ENCODE measurements at regions not wholly inside any gene's neighbourhood (a gene's known extent, or its start where the extent isn't known, plus 50 kb on each side); places are given as distances from the start of the nearest gene placed in this dataset.

DNA sequence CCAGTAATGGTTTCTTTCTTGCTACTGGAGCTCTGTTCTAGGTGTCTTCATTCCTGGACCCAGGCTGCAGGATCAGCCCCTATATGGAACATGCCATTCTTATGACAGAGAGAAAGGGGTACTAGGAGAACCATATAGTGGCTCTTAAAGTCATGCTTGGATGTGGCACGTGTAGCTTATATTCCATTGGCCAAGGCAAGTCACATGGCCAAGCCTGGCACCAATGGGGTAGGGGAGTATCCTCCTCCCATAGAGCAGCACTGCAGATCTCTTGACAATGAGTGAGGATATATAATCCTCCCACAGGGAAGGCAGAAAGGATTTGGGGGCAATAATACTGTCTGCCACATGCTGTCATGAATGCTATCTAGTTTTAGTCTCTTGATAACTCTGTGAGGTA, 193.3 kb downstream of the PALM2AKAP2 start:
- no peak overlapping the region for H3K9ac ChIP-seq (ENCODE audit: low read length)
- no peaks in the 10 kb centered on the region for H3K9me2 ChIP-seq (ENCODE audit: low read depth, low read length)
- peaks cover 77% of the 10 kb centered on the region for H3K4me1 ChIP-seq (ENCODE audit: insufficient read depth, low read length, severe bottlenecking)
- no peaks in the 10 kb centered on the region for H4K20me1 ChIP-seq (ENCODE audit: insufficient read depth, low read length)
- peak overlapping the region; percentile 96 for H3K27ac ChIP-seq (ENCODE audit: low read depth, low read length, poor library complexity, severe bottlenecking)
- H3F3A ChIP-seq (ENCODE audit: insufficient read depth, low read length), result no peaks in the 10 kb centered on the region
- H3K27me3 ChIP-seq (ENCODE audit: insufficient read depth, low read length), result no peaks in the 10 kb centered on the region
- H3K9me3 ChIP-seq (ENCODE audit: low read length), result no peaks in the 10 kb centered on the region
- H3K79me2 ChIP-seq (ENCODE audit: insufficient read depth, low read length), result no peaks in the 10 kb centered on the region
- H2AFZ ChIP-seq (ENCODE audit: low read length), result no peak overlapping the region
- no peaks in the 10 kb centered on the region for H3K36me3 ChIP-seq (ENCODE audit: insufficient read depth, low read length)
- peak overlapping the region; percentile 50; the same call in 1 of the 2 replicates for H3K4me2 ChIP-seq (ENCODE audit: low read length)
- H3K4me3 ChIP-seq (ENCODE audit: low read depth, low read length, poor library complexity, severe bottlenecking), result no peak overlapping the region
- TF ChIP-seq EZH2 (IDR thresholded peaks at IDR 0.05; ENCODE audit: borderline replicate concordance, low read length), result no peak
- TF ChIP-seq, protein P1, sequence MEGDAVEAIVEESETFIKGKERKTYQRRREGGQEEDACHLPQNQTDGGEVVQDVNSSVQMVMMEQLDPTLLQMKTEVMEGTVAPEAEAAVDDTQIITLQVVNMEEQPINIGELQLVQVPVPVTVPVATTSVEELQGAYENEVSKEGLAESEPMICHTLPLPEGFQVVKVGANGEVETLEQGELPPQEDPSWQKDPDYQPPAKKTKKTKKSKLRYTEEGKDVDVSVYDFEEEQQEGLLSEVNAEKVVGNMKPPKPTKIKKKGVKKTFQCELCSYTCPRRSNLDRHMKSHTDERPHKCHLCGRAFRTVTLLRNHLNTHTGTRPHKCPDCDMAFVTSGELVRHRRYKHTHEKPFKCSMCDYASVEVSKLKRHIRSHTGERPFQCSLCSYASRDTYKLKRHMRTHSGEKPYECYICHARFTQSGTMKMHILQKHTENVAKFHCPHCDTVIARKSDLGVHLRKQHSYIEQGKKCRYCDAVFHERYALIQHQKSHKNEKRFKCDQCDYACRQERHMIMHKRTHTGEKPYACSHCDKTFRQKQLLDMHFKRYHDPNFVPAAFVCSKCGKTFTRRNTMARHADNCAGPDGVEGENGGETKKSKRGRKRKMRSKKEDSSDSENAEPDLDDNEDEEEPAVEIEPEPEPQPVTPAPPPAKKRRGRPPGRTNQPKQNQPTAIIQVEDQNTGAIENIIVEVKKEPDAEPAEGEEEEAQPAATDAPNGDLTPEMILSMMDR (IDR thresholded peaks at IDR 0.05; ENCODE audit: low read length), result no peak

- H3F3A ChIP-seq (ENCODE audit: insufficient read depth, low read length), result no peaks in the 10 kb centered on the region
- no peaks in the 10 kb centered on the region for H3K79me2 ChIP-seq (ENCODE audit: insufficient read depth, low read length)
- peak overlapping the region; percentile 14; the same call in 1 of the 2 replicates for H2AFZ ChIP-seq (ENCODE audit: low read length)
- TF ChIP-seq, protein P1 (IDR thresholded peaks at IDR 0.05; ENCODE audit: low read length), result no peak
- TF ChIP-seq EZH2 (IDR thresholded peaks at IDR 0.05; ENCODE audit: borderline replicate concordance, low read length), result no peak
- H3K4me2 ChIP-seq (ENCODE audit: low read length), result peak overlapping the region; percentile 50
- peak overlapping the region; percentile 96 for H3K27ac ChIP-seq (ENCODE audit: low read depth, low read length, poor library complexity, severe bottlenecking)
- no peaks in the 10 kb centered on the region for H3K36me3 ChIP-seq (ENCODE audit: insufficient read depth, low read length)
- no peaks in the 10 kb centered on the region for H3K27me3 ChIP-seq (ENCODE audit: insufficient read depth, low read length)
- no peak overlapping the region for H3K4me3 ChIP-seq (ENCODE audit: low read depth, low read length, poor library complexity, severe bottlenecking)
- H3K9me2 ChIP-seq (ENCODE audit: low read depth, low read length), result no peaks in the 10 kb centered on the region
- no peaks in the 10 kb centered on the region for H4K20me1 ChIP-seq (ENCODE audit: insufficient read depth, low read length)
- H3K9me3 ChIP-seq (ENCODE audit: low read length), result no peaks in the 10 kb centered on the region
- peaks cover 67% of the 10 kb centered on the region for H3K4me1 ChIP-seq (ENCODE audit: insufficient read depth, low read length, severe bottlenecking)
- peak overlapping the region; percentile 41 for H3K9ac ChIP-seq (ENCODE audit: low read length)
These were observed 194.3 kb downstream of the PALM2AKAP2 start for GRCh38 chr9:109974143-109974917.

DNA sequence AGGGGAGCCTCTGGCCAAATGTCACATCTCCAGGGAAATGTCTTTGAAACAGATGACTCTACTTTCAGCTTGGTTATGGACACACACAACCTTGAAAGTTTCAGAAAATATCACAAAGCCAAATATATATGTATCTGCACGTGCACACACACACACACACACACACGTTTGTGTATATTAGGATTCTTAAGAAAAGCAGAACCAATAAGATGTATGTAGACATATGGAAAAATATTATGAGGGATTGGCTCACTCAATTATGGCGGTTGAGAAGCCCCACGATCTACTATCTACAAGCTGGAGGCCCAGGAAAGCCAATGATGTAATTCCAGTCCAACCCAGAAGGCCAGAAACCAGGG, 194.9 kb downstream of the PALM2AKAP2 start:
- Histone ChIP-seq H3K9me2 (ENCODE audit: low read depth, low read length) (no peaks in the 10 kb centered on the region), H2AFZ (ENCODE audit: low read length) (no peak overlapping the region), H3K9ac (ENCODE audit: low read length) (peak overlapping the region; percentile 41; the same call in 1 of the 2 replicates), H3K79me2 (ENCODE audit: insufficient read depth, low read length) (no peaks in the 10 kb centered on the region), H3K27me3 (ENCODE audit: insufficient read depth, low read length) (no peaks in the 10 kb centered on the region), H3K27ac (ENCODE audit: low read depth, low read length, poor library complexity, severe bottlenecking) (peak overlapping the region; percentile 96), H4K20me1 (ENCODE audit: insufficient read depth, low read length) (no peaks in the 10 kb centered on the region), H3K9me3 (ENCODE audit: low read length) (no peaks in the 10 kb centered on the region), H3K4me3 (ENCODE audit: low read depth, low read length, poor library complexity, severe bottlenecking) (no peak overlapping the region), H3F3A (ENCODE audit: insufficient read depth, low read length) (no peaks in the 10 kb centered on the region), H3K4me2 (ENCODE audit: low read length) (peak overlapping the region; percentile 50; the same call in 1 of the 2 replicates), H3K4me1 (ENCODE audit: insufficient read depth, low read length, severe bottlenecking) (peaks cover 61% of the 10 kb centered on the region), H3K36me3 (ENCODE audit: insufficient read depth, low read length) (no peaks in the 10 kb centered on the region)
- no peak for TF ChIP-seq EZH2 (IDR thresholded peaks at IDR 0.05; ENCODE audit: borderline replicate concordance, low read length)
- TF ChIP-seq, protein P1 (IDR thresholded peaks at IDR 0.05; ENCODE audit: low read length), result no peak
